NCI-H187 treated with DMSO at 0.1 percent for 48 hours (cell line): ENCODE measurements at regions not wholly inside any gene's neighbourhood (a gene's known extent, or its start where the extent isn't known, plus 50 kb on each side); places are given as distances from the start of the nearest gene placed in this dataset.
"Not testable (repeated sequence)": the region's sequence is repeated elsewhere in the genome, so short reads cannot be mapped to it uniquely, and the experiment has no call there.

Experiments used
- DNase-seq: peaks from one replicate; lab custom pipeline; 2025; lab: John Stamatoyannopoulos, UW

DNA sequence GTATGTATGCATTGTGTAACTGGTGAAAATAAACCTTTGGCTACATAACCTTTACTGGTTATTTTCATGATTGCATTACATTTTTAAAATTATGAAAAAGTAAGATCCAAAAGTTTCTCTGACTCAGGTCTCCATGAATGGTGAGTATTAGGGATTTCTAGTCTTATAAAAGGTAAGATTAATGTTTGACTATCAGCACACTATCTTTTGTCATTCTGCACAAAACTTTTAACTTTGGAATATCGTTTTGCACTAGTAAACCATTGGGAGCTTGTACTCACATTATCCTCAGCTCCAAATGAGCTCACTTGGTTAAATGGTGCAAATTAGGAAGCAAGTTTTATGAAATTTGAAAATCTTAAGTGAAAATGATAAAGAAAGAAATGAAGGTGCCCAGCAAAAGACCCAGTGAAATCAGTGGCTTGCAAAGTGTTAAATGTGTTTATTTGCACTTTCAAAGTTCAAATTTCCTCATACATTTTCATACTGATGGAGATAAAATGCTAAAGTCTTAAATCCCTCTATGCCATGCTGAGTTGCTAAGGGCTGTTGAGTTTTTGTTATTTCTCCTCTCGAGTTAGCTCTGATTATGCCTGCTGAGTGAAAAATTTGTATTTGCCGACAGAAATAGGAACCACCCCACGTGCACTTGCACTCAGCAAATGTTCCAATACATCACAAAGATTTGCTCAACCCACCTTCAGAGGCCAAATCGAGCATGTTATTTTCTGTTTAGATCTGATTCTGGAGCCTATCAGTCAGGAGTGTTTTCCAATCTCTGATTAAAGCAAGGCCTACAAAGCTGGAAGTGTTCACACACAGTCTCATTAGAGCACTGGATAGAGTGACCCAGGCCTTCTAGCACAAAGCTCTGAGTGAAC, 885.7 kb downstream of the NR2F1-AS1 start:
- no peak for DNase-seq

DNA sequence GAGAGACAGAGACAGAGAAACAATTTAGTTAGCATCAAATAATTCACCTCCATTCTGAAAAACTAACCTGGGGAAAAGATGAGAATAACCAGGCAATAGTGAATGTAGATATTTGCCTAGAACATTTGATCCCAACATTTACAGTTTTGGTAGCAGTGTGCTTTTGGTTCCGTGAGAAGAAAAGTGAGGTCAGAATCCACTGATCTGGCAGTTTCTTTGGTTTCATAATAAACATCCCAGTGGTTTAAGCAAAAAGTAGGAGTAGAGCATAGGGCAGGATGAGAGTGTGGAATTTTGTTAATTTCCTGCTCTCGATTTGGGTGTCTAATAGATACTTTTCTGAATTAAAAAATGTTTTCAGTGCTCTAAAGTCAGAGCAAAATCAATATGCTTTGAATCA, 887.0 kb downstream of the NR2F1-AS1 start:
- DNase-seq: no peak

DNA sequence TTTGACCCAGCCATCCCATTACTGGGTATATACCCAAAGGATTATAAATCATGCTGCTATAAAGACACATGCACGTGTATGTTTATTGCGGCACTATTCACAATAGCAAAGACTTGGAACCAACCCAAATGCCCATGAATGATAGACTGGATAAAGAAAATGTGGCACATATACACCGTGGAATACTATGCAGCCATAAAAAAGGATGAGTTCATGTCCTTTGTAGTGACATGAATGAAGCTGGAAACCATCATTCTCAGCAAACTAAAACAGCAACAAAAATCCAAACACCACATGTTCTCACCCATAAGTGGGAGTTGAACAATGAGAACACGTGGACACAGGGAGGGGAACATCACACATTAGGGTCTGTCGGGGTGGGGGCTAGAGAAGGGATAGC, 889.1 kb downstream of the NR2F1-AS1 start:
- DNase-seq: not testable (repeated sequence)

DNA sequence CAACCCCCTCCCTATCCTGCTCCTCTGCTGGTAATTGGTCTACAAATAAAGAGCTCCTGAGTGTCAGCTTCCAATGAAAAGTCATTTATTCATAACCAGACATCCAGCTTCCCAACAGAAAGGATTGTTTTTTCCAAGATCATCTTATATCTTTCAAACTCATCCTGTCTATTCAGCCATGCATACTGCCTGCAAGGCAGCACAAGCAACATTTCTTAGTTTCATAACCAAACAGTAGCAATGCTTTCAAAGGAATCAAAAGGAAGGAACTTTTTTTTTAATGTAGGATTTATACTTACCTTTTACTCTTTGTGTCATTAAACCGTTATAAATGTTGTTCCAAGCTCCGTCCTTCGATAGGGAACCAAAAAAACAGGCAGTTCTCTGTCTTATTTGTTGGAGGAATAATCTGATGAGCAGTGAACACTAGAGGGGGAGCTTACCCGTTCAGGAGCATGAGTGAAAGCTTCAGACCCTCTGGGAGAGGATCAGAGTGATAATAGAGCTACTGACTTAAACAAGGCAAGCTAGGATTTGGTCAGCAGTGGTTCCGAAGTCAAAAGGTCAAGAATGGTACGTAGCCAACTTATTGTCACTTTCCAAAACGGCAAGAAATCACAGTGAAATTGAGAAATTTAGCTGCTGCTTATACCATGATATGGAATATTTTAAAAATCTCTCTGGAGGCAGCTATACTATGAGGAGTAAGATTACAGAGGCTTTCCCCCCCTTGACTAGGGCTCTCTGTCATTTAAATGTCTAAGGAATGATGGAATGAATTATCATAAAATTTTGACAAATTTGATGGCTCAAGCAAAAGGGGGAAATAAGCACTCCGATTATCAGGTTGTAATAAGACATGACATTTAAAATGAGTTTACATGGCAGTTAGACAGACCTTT, 892.9 kb downstream of the NR2F1-AS1 start:
- DNase-seq: no peak

DNA sequence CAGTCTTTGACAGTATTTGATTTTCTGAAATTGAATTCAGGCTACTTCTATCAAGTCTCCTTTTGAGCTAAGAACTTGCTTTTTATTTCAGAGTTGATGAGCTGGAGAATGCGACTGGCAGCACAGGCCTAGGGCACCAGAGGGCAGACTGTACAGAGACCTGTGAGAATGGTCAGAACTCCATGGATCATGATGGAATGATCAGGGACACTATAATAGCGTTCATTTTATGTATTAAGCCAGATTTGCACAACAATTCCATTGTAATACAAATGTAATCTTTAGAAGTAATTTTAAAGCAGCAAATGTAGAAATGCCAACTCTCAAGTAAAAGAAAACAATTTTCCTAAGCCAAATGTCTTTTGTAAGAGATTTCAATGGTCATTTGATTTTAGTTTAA, 902.4 kb downstream of the NR2F1-AS1 start:
- no peak for DNase-seq

DNA sequence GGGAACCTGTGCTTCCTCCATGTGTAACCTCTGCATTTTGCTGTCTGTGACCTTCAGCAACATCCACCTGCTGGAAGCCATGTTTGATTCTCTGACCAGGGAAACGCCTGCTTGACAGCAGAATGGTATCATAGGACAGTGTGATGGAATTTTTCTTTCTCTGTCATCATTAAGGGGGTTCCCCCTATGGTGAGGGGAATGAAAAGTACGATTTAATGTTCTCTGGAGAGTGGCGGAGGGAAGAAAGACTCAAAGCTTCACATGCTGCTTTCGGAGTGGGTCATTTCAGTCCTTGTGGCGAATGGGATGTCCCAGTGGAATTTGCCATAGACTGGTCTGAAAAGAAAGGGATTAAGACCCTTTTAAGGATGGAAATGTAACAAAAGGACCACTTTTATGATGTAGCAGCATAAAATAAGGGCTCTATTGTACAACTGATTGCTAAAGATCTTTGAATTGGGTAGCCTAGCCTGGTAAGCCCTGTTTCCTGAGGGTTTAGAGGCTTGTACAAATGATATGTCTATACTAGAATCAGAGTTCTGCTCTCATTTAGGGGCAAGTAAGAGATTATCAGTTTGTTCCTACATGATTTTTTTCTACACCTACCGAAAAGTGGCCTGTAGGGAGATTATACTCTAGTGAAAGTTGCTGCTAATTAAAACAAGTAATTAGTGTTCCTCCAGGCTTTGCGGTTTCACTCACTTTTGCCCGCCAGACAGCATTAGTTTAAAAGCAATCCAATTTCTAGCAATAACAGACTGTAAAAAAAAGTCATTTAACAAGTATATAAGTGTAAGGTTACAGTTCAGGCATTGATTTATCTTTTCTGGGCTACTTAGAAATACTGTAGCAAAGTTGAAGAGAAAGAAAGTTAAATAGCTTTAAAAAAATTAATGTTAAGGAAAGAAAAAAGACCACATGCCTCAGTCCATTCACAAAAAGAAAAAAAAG, 904.5 kb downstream of the NR2F1-AS1 start:
- no peak for DNase-seq

DNA sequence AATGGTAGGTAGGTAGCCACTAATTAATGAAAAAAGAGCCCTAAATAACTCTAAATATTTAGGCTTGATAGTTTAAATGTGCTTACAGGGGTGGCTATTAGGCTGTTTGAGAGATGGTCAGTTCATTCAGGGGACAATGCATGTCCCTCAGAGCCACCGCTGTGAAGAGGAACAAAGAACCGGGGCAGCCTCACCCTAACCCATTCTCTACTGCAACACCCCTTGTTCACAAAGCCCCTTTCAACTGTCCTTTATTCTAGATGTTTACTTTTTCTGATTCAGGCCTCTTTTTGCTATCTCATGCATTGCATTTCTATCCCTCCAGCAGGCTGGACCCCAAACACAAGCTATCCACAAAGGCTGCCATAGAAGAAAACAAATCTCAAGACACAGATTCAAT, 906.7 kb downstream of the NR2F1-AS1 start:
- no peak for DNase-seq

DNA sequence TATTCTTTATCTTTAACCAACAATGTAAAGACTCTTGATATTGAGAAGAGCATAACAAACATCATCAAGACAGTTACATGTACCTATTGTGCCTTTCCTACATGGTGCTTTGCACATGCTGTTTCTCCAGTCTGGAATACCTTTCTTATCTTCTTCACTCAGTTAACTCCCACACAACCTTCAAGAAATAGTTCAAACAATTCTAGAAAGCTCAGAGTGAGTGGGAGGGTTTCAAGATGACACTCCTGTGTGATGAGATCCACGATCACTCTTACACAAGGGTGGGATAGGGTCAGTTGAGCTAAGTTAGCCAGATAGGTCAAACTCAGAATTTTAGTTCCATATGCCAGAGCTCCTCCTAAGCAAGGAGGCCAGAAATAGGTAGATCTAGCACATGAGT, 915.5 kb downstream of the NR2F1-AS1 start:
- DNase-seq: no peak

DNA sequence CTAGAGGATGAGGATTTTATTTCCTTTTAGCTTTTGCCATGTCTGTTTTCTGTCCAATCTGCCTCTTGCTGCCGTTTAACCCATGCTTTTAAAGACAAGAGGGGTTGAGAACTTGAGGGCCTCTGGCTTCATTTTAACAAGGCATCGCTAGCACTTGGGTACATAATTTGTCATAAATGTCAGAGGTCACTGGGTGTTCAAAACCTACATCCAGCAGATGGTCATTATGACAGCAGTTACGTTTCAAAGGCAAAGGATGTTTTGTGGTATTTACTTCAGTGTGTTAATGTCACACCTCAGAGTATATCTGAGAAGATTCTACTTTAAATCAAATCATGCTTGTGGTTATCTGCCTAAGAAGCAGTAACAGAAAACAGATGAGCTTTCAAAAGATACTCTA, 918.3 kb downstream of the NR2F1-AS1 start:
- no peak for DNase-seq

DNA sequence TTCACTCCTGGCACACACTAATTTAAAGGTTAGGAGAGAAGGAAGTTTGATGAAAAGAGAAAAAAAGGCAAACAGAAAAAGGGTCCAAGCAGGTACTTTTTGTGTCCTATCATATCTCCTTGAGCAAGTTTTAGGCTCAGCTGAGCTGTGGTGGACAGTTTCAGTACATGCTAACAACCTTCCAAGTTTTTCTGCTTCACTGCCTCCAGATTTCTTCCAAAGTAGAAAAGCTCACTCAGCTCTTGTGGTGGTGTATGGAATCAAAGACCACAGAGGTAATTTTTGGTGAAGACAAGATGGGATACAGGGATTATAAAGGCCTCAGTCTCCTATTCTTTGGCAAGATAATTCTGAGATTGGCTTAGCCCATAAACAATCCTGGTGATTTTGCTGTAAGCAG, 921.8 kb downstream of the NR2F1-AS1 start:
- DNase-seq: no peak

DNA sequence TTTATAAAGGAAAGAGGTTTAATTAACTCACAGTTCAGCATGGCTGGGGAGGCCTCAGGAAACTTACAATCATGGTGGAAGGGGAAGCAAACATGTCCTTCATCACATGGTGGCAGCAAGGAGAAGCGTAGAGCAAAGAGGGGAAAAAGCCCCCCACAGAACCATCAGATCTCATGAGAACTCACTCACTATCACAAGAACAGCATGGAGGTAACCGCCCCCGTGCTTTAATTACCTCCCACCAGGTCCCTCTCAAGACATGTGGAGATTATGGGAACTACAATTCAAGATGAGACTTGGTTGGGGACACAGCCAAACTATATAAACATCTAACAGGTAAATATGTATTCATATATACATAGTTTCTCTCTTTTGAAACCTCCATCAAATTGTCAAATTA, 926.4 kb downstream of the NR2F1-AS1 start:
- DNase-seq: not testable (repeated sequence)

DNA sequence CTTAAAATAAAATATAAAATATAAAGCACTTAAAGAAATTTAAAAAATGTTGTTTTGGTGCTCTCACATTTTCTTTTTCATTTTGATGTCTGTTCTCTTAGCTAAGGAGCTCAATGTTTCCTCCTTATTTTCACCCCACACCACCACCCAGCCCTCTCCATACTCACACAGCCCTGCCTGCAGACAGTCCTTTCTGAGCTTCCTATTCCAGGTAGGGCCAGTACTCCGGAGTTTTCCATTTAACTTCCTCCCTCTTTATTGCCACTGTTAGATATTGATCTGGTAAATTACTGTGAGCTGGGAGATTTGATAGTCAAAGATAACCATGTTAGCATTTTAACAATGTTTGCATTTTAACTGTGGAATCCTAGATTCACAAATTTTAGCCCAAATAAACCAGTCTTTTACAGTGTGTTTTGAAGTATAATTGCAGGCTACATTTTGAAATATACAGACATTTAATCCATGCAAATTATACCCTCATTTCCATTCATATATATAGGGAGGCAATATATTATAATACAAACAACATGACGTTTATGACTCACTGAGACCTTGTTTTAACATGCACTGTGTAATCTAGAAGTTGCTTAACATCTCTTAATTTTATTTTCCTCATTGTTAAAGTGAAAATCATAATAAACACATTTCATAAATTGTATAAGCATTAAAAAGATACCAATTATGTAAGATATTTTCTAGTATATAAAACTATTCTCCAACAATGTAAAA, 927.1 kb downstream of the NR2F1-AS1 start:
- no peak for DNase-seq

DNA sequence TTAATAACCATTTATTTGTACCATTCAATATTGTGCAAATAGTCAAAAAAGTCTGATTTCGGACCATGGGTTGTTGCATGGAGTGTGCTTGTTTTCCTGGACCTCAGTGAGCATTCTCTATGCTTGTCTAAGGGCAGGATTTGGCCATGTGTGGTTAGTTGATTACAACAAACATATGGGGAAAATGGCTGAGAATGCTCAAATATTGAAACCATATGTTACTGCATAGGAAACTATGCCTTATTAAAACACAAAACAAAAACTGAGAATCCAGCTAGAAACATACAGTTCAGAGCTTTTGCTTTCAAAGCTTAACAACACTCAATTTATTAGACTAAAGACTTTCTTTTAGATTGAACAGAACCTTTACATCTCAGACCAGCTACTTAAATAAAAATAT, 928.3 kb downstream of the NR2F1-AS1 start:
- no peak for DNase-seq

DNA sequence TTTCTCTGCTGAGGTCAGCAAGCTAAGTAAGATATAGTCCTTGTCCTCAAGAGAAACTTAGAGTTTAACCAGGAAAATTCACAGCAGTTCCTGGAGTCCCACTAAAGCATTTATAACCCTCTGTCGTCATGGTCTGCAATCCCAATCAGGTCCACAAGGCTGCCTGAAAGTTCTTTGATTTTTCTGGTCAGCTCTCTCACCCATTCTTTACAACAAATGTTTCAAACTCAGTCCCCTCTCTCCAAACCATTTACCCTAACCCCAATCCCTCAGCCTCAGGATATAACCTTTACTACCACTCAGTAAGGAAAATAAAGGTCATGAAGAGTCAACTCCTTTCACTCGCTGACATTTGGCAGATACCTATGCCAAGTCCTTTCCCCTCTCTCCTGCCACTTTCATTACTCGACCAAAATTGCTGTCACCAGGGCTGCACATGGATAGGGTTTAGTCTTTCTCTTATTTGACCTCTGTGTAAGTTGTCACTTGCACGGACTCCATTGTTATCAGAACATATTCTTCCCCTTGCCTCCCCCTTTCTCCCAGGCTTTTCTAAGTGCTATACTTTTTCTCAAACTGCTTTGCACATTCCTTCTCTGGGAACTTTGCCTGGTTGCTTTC, 936.6 kb downstream of the NR2F1-AS1 start:
- no peak for DNase-seq

DNA sequence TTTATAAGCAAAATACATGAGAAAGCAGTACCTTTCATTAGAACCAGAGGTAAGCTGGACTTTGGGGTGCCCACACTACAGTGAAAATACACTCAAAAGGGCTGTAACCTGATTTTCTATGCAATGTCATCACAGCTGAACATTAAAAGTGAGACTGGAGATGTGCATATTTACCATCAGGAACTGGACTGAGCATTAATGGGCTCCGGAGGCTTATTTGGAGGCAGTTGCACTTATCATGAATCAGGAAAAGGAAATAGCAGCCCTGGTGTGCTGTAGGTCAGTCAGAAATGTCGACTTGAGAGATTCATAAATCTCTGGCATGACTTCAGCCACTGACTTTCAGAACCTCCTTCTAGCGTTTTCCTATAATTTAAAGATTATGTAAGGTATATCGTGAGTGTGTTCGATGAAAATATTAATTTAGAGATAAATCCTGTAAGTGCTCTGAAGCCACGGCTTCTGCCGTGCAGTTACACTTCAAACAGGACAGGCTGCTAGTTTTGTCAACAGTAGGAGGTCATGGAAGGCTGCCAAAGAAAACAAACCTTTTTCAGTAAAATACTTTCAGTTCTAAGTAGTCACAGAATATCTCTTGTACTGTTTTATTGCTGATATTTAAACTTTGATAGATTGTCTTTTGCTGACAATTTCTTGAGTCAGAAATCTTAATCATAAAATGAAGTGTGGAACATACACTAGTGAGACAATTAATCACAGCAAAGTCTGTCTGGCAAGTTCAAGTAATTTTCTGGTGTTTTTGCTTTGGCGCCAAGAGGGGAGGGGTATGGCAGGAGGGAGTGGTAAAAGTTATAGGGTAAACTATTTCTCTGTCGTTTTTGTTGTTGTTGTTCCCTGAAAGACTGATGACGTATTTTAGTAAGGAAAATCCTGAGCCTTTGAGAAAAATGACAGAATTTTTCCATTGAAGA, 939.7 kb downstream of the NR2F1-AS1 start:
- DNase-seq: no peak

DNA sequence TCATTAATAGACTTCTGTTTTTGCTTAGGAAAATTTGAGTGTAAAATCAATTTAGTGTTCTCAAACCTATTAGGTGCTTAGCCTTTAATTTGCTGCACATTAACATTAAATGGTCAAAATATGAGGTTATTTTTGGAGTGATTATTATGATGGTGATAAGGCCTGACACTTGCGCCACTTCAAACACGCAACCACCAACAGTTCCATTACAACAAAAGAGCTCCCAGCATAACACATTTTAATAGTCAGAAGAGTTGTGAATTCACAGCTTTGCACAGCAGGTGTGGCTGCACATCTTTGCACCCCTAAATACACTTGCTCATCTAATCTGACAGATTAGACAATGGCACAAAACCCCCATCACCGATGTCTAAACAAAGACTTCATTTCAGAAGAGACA, 940.7 kb downstream of the NR2F1-AS1 start:
- no peak for DNase-seq

DNA sequence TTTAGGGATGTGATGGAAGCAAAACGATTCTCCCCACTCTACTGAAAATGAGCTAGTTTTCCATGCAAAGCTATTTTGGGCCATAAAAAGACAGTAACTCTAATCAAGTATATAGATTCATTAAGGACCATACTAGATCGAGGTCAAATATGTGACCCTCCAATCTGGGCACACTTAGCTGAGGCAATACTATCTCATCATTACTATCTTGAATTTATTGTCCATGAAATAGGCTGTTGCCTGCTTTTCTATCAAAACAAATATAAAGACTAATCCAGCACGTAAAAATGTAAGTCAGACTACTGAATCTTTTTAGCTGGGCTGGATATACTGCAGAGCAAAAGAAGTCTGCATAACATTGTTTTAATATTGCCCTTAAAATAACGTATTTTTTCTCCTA, 943.1 kb downstream of the NR2F1-AS1 start:
- DNase-seq: no peak

DNA sequence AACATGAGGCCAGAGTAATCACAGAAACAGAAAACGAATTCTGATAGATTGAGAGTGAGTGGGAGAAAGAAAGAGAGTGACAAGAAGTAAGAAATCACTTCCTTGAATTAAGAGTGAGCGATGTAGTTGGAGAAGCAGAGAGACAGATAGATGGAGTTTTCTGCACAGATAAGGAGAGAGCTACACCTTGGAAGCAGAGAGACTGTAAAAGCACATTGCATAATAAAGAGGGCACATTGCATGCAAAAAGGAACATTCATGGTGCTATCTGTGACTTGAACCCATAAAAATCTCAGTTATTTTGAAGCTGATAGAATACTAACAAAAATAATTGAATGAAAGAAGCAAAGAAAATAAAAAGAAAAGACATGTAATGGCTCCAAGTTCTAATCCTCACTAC, 943.8 kb downstream of the NR2F1-AS1 start:
- DNase-seq: no peak

DNA sequence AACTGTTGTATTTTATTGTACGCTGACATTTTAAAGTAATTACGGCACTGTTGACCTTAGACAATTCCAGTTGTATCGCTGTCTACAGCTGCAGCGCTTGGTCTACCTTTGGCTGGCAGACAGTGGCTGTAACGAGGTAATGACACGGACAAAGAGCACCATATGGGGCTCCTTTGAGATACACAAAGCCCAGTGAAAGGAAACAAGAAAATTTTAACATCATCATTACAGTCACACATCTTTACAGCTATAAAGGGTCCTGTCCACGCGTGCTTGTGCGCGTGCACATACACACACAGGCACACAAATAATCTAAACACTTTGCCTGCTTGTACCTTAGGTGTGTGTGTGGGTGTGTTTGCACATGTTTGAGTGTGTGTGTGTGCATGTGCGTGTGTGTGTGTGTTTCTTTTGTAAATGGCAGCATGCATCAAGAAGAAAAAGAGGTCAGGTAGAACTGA, 946.0 kb downstream of the NR2F1-AS1 start:
- no peak for DNase-seq
